PC-9 (cell line): ENCODE measurements at regions not wholly inside any gene's neighbourhood (a gene's known extent, or its start where the extent isn't known, plus 50 kb on each side); places are given as distances from the start of the nearest gene placed in this dataset.
"Not testable (repeated sequence)": the region's sequence is repeated elsewhere in the genome, so short reads cannot be mapped to it uniquely, and the experiment has no call there.

Experiments
- BruUV-seq: library from RNA; stranded (reverse); fragments of 400-500 nt; replicated peaks from 2 replicates; lab custom pipeline; 2021; lab: Mats Ljungman, UMichigan
- CTCF ChIA-PET: fragments of 300-600 bp; sonication (Branson Sonifier 250); formaldehyde crosslinking; loops from one replicate; lab custom pipeline; 2022; ENCODE audit warnings: antibody characterized with exemption; lab: Charles Lee
- POLR2A ChIA-PET: fragments of 300-600 bp; sonication (Branson Sonifier 250); formaldehyde crosslinking; loops from one replicate; lab custom pipeline; 2022; ENCODE audit warnings: antibody characterized with exemption; ENCODE audit not compliant: unreplicated experiment; lab: Charles Lee
- DNase-seq, 2 experiments: peaks; one replicate each; pipeline versions ENCODE4 v3.0.0 to v3.0.0-alpha.2; 2015 to 2022; ENCODE audit warnings: mixed read lengths in 1 of 2
- H2AFZ ChIP-seq: fragments of 200-600 bp; sonication (generic); 2 replicates; pipeline ENCODE4 v1.8.1; 2017; ENCODE audit warnings: antibody characterized with exemption
- H3F3A ChIP-seq: fragments of 200-600 bp; sonication (generic); 2 replicates; pipeline ENCODE4 v1.8.1; 2017; ENCODE audit warnings: antibody characterized with exemption, mild to moderate bottlenecking, low read depth; ENCODE audit not compliant: insufficient read depth
- H3K27ac ChIP-seq: fragments of 200-600 bp; sonication (generic); 2 replicates; pipeline ENCODE4 v1.6.1; 2016; ENCODE audit warnings: mixed run types
- H3K27me3 ChIP-seq: fragments of 200-600 bp; sonication (generic); 2 replicates; pipeline ENCODE4 v1.6.1; 2016; ENCODE audit warnings: low read depth, mixed run types; ENCODE audit not compliant: insufficient read depth
- H3K36me3 ChIP-seq: fragments of 200-600 bp; sonication (generic); 2 replicates; pipeline ENCODE4 v1.6.1; 2016; ENCODE audit warnings: low read depth, mixed run types
- H3K4me1 ChIP-seq: fragments of 200-600 bp; sonication (generic); replicated peaks from 2 replicates; pipeline ENCODE4 v1.6.1; 2016; ENCODE audit warnings: mixed run types; ENCODE audit not compliant: insufficient read depth
- H3K4me2 ChIP-seq: fragments of 200-600 bp; sonication (generic); 2 replicates; pipeline ENCODE4 v1.6.1; 2017; ENCODE audit warnings: mixed run types
- H3K4me3 ChIP-seq: fragments of 200-600 bp; sonication (generic); 2 replicates; pipeline ENCODE4 v1.6.1; 2016; ENCODE audit warnings: mixed run types
- H3K79me2 ChIP-seq: fragments of 200-600 bp; sonication (generic); 2 replicates; pipeline ENCODE4 v1.6.1; 2017; ENCODE audit warnings: low read depth, mixed run types
- H3K9me2 ChIP-seq: fragments of 200-600 bp; sonication (generic); 2 replicates; pipeline ENCODE4 v1.8.1; 2017; ENCODE audit warnings: mild to moderate bottlenecking; ENCODE audit not compliant: insufficient read depth
- H3K9me3 ChIP-seq: fragments of 200-600 bp; sonication (generic); 2 replicates; pipeline ENCODE4 v1.8.1; 2016; ENCODE audit warnings: low read depth; ENCODE audit not compliant: insufficient read depth
- H4K20me1 ChIP-seq: fragments of 200-600 bp; sonication (generic); 2 replicates; pipeline ENCODE4 v1.8.1; 2017; ENCODE audit not compliant: insufficient read depth
- CTCF ChIP-seq: fragments of 200-600 bp; sonication (generic); conservative IDR thresholded peaks from 2 replicates; pipeline ENCODE4 v1.6.1; 2017; ENCODE audit warnings: mixed run types, antibody characterized with exemption, mild to moderate bottlenecking, moderate library complexity
- EZH2 ChIP-seq: fragments of 200-600 bp; sonication (generic); IDR thresholded peaks from 2 replicates; pipeline ENCODE4 v1.8.0; 2017; ENCODE audit warnings: antibody characterized with exemption, low read depth
- intact Hi-C: fragments of 100-400 bp; cut with micrococcal nuclease; formaldehyde crosslinking; loops from one replicate; pipeline ENCODE4 v1.10.0; 2022; ENCODE audit not compliant: unreplicated experiment

DNA sequence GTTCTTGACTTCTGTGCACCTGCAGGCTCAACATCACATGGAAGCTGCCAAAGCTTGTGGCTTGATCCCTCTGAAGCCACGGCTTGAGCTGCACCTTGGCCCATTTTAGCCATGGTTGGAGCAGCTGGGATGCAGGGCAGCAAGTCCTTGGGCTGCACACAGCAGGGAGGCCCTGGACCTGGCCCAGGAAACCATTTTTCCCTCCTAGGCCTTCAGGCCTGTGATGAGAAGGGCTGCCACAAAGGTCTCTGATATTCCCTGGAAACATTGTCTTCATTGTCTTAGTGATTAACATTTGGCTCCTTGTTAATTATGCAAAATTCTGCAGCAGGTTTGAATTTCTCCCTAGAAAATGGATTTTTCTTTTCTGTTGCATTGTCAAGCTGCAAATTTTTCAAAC lies 394.1 kb upstream of the FAR2 start:
- TF ChIP-seq CTCF, result no peak
- TF ChIP-seq EZH2, result no peak
- no peak overlapping the region for H2AFZ ChIP-seq
- POLR2A ChIA-PET, result no interaction called here
- no TSS peak for BruUV-seq
- intact Hi-C loops, result no loop called here
- DNase-seq, result no peak
- no peaks in the 10 kb centered on the region; the same call in 1 of the 2 replicates for H3K9me3 ChIP-seq
- no peak overlapping the region for H3K27ac ChIP-seq
- no peaks in the 10 kb centered on the region for H4K20me1 ChIP-seq
- H3K36me3 ChIP-seq, result no peaks in the 10 kb centered on the region
- H3F3A ChIP-seq, result no peaks in the 10 kb centered on the region; the same call in 1 of the 2 replicates
- H3K4me1 ChIP-seq, result no peaks in the 10 kb centered on the region
- no peaks in the 10 kb centered on the region for H3K79me2 ChIP-seq
- H3K9me2 ChIP-seq, result no peaks in the 10 kb centered on the region
- no peak overlapping the region for H3K4me3 ChIP-seq
- H3K4me2 ChIP-seq, result no peak overlapping the region
- no peaks in the 10 kb centered on the region for H3K27me3 ChIP-seq
- CTCF ChIA-PET, result no interaction called here

- Histone ChIP-seq H3K27ac (no peak overlapping the region), H3K9me3 (no peaks in the 10 kb centered on the region), H3K4me1 (no peaks in the 10 kb centered on the region), H3K9me2 (no peaks in the 10 kb centered on the region), H2AFZ (no peak overlapping the region), H3K36me3 (no peaks in the 10 kb centered on the region), H3F3A (no peaks in the 10 kb centered on the region; the same call in 1 of the 2 replicates), H3K4me3 (no peak overlapping the region), H3K27me3 (no peaks in the 10 kb centered on the region), H4K20me1 (no peaks in the 10 kb centered on the region), H3K79me2 (no peaks in the 10 kb centered on the region), H3K4me2 (no peak overlapping the region)
- CTCF ChIA-PET, result no interaction called here
- DNase-seq, result peak; percentile 14 to 75
- POLR2A ChIA-PET, result no interaction called here
- intact Hi-C loops, result no loop called here
- TF ChIP-seq CTCF (no peak), EZH2 (no peak)
- BruUV-seq, result no TSS peak
Measured at GRCh38 chr12:28759333-28759732, 389.7 kb upstream of the FAR2 start.

DNA sequence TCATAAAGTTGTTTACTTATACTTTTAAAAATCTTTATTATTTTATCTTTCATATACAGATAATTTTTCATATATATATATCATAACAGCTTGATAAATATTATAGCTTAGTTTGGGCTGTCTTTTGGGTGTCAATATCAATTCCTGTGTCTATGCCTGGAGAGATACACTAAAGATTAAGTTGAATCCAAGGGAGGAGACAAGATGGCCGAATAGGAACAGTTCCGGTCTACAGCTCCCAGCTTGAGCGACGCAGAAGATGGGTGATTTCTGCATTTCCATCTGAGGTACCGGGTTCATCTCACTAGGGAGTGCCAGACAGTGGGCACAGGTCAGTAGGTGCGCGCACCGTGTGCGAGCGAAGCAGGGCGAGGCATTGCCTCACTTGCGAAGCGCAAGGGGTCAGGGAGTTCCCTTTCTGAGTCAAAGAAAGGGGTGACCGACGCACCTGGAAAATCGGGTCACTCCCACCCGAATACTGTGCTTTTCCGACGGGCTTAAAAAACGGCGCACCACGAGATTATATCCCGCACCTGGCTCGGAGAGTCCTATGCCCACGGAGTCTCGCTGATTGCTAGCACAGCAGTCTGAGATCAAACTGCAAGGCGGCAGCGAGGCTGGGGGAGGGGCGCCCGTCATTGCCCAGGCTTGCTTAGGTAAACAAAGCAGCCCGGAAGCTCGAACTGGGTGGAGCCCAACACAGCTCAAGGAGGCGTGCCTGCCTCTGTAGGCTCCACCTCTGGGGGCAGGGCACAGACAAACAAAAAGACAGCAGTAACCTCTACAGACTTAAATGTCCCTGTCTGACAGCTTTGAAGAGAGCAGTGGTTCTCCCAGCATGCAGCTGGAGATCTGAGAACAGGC lies 388.8 kb upstream of the FAR2 start:
- H3K4me2 ChIP-seq, result not testable (repeated sequence)

GRCh38 chr12:28761897-28762296 lies 387.2 kb upstream of the FAR2 start:
- POLR2A ChIA-PET, H3K4me3 ChIP-seq, CTCF ChIA-PET, H3K4me2 ChIP-seq, H4K20me1 ChIP-seq, H3K79me2 ChIP-seq, BruUV-seq, H3K27ac ChIP-seq, H2AFZ ChIP-seq, H3K27me3 ChIP-seq, H3K9me3 ChIP-seq, DNase-seq, H3K9me2 ChIP-seq, intact Hi-C loops, H3K4me1 ChIP-seq, H3K36me3 ChIP-seq, H3F3A ChIP-seq: not testable (repeated sequence)

More for the DNA sequence above, 388.8 kb upstream of the FAR2 start:
- H3F3A ChIP-seq, H3K27ac ChIP-seq, POLR2A ChIA-PET, H4K20me1 ChIP-seq, H3K36me3 ChIP-seq, H2AFZ ChIP-seq, BruUV-seq, H3K9me2 ChIP-seq, H3K4me1 ChIP-seq, intact Hi-C loops, H3K9me3 ChIP-seq, H3K4me3 ChIP-seq, H3K27me3 ChIP-seq, H3K79me2 ChIP-seq, CTCF ChIA-PET: not testable (repeated sequence)
- DNase-seq, result peak in 1 of 2 experiments; percentile 6
